ENCODE measurements at regions not wholly inside any gene's neighbourhood (a gene's known extent, or its start where the extent isn't known, plus 50 kb on each side); places are given as distances from the start of the nearest gene placed in this dataset. TPM values are rescaled to one million over a fixed set of nuclear protein-coding genes. Genes with fewer than 3 reads are reported as not detected.

- intact Hi-C loops (cut with micrococcal nuclease), result no loop called here
- TF ChIP-seq CHD4 (IDR thresholded peaks at IDR 0.05; ENCODE audit: insufficient read depth, insufficient replicate concordance, low read depth, low read length, poor library complexity, severe bottlenecking) (no peak), CTCF (IDR thresholded peaks at IDR 0.05 in 2 of 3, conservative IDR thresholded peaks at IDR 0.05 in 1 of 3; ENCODE audit: insufficient read depth in 2 of 3, low read depth in 1 of 3, low read length in 3 of 3) (peak in 1 of 3 experiments; percentile 14; a peak in 2 of 6 replicates)
- DNase-seq (ENCODE audit: extremely low read depth in 1 of 4, low spot score in 3 of 4), result no peak
- FAIRE-seq, result no peak
- no peaks in the 10 kb centered on the region for H3K4me1 ChIP-seq (replicated peaks in 1 of 2; ENCODE audit: control insufficient read depth in 2 of 2, insufficient read depth in 2 of 2, low read length in 2 of 2)
- H4K20me1 ChIP-seq (replicated peaks; ENCODE audit: control insufficient read depth, insufficient read depth, low read length), result no peaks in the 10 kb centered on the region
- H3K27ac ChIP-seq (ENCODE audit: extremely low read depth, low read depth, low read length), result no peak overlapping the region
- no peak overlapping the region for H2AFZ ChIP-seq (ENCODE audit: low read depth, low read length)
- no peaks in the 10 kb centered on the region for H3K79me2 ChIP-seq (ENCODE audit: control insufficient read depth, insufficient read depth, low read length)
- 0% methylated on average over 4 of the region's 4 CpGs for WGBS (ENCODE audit: insufficient coverage, low coverage, missing lambda C conversion rate)
- H3K4me3 ChIP-seq, result no peak overlapping the region
- CTCF ChIA-PET (ENCODE audit: low intra/inter-chr PET ratio), result no interaction called here
- H3K4me2 ChIP-seq (ENCODE audit: insufficient read depth, low read length), result no peak overlapping the region
- H3K9me1 ChIP-seq (ENCODE audit: control insufficient read depth, insufficient read depth, low read length), result no peaks in the 10 kb centered on the region
- BruUV-seq (replicated peaks), result no TSS peak
- no peak for ATAC-seq
- in situ Hi-C loops (cut with MboI), result no loop called here
- no peak overlapping the region for H3K9ac ChIP-seq (ENCODE audit: insufficient read depth in 1 of 2, low read depth in 2 of 2, low read length in 2 of 2)
- no peaks in the 10 kb centered on the region for H3K9me3 ChIP-seq (replicated peaks; ENCODE audit: control insufficient read depth, insufficient read depth, low read depth, low read length)
- no peaks in the 10 kb centered on the region for H3K27me3 ChIP-seq (ENCODE audit: control insufficient read depth in 2 of 2, insufficient read depth in 2 of 2, low read length in 2 of 2)
- H3K36me3 ChIP-seq (ENCODE audit: control insufficient read depth, insufficient read depth, low read length), result no peaks in the 10 kb centered on the region
- POLR2A ChIA-PET, result no interaction called here
Measured at GRCh38 chr1:68281946-68282615, 49.8 kb upstream of the WLS start.

Small RNA genes in the stretch of these regions (small RNA-seq; reads per million reads assigned to genes)
- gene COX6B1P7, result not detected
